ENCODE measurements at regions not wholly inside any gene's neighbourhood (a gene's known extent, or its start where the extent isn't known, plus 50 kb on each side); places are given as distances from the start of the nearest gene placed in this dataset.

DNA sequence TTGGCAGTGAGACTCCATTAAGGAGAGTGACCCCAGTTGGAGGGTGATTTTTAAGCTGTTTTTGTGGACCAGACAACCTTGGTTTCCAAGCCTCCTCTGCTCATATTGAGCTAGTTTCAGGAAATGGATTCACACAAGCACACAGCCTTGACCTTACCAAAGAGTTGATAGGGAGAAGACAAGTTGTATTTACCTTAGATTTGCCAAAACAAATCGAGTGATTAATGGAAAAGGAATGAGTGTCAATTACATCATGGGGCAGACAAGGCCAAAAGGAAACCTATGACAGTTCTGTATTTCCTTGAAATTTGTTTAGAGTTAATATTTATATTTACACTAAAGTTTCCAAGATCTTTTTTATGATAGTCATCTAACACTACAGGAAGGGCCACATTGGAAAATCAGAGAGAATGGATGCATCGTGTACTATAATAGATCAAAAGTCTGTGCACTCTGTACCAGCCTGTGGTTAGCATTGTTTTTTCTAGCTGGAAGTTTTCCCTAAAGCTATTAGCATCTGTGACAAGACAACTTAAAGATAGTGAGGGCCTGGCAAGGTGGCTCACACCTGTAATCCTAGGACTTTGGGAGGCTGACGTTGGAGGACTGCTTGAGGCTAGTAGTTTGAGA is 86.0 kb upstream of the FER start:
- H3K9me2 ChIP-seq (replicated peaks; ENCODE audit: insufficient read depth, low read length), result no peaks in the 10 kb centered on the region
- no peaks in the 10 kb centered on the region for H3K27me3 ChIP-seq (ENCODE audit: low read length)
- no peak overlapping the region for H3K9ac ChIP-seq (ENCODE audit: low read length)
- TF ChIP-seq, protein P1, sequence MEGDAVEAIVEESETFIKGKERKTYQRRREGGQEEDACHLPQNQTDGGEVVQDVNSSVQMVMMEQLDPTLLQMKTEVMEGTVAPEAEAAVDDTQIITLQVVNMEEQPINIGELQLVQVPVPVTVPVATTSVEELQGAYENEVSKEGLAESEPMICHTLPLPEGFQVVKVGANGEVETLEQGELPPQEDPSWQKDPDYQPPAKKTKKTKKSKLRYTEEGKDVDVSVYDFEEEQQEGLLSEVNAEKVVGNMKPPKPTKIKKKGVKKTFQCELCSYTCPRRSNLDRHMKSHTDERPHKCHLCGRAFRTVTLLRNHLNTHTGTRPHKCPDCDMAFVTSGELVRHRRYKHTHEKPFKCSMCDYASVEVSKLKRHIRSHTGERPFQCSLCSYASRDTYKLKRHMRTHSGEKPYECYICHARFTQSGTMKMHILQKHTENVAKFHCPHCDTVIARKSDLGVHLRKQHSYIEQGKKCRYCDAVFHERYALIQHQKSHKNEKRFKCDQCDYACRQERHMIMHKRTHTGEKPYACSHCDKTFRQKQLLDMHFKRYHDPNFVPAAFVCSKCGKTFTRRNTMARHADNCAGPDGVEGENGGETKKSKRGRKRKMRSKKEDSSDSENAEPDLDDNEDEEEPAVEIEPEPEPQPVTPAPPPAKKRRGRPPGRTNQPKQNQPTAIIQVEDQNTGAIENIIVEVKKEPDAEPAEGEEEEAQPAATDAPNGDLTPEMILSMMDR (IDR thresholded peaks at IDR 0.05; ENCODE audit: insufficient read depth, low read length, poor library complexity, severe bottlenecking), result no peak
- no peak for TF ChIP-seq EZH2phosphoT487 (conservative IDR thresholded peaks at IDR 0.05; ENCODE audit: low read length)
- no peaks in the 10 kb centered on the region for H3K36me3 ChIP-seq (ENCODE audit: low read length)
- H3F3A ChIP-seq (ENCODE audit: insufficient read depth), result no peaks in the 10 kb centered on the region
- H3K4me2 ChIP-seq (ENCODE audit: low read depth, low read length, poor library complexity, severe bottlenecking), result no peak overlapping the region
- H3K27ac ChIP-seq (ENCODE audit: low read depth, low read length), result no peak overlapping the region
- no peaks in the 10 kb centered on the region for H3K9me3 ChIP-seq (ENCODE audit: insufficient read depth, low read length)
- H2AFZ ChIP-seq (ENCODE audit: low read depth, low read length, severe bottlenecking), result no peak overlapping the region
- no peak overlapping the region for H3K4me3 ChIP-seq (ENCODE audit: insufficient read depth, low read length, poor library complexity, severe bottlenecking)
- no peaks in the 10 kb centered on the region for H3K79me2 ChIP-seq (ENCODE audit: insufficient read depth, low read length)
- no peaks in the 10 kb centered on the region for H4K20me1 ChIP-seq (ENCODE audit: low read depth, low read length)

DNA sequence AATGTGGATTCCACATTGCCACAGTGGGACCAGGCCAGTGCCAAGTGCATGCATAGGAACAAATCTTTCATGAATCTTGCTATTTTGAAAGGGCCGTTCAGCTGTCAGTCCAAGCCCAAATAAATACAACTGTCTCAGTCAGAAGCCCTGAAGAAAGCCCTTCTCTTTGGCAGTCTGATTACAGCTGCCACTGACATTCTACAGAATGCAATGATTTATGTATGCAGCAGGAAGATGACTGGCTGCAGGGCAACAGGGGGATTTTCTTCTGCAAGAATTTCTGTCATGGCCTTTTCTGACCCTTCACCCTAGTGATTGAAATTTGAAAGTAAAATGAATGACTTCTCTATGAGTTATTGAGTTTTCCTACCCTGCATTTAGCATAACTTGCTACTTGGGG is 86.7 kb upstream of the FER start:
- Histone ChIP-seq H3K27ac (ENCODE audit: low read depth, low read length) (no peak overlapping the region), H2AFZ (ENCODE audit: low read depth, low read length, severe bottlenecking) (no peak overlapping the region), H3K4me3 (ENCODE audit: insufficient read depth, low read length, poor library complexity, severe bottlenecking) (no peak overlapping the region), H3K9me2 (replicated peaks; ENCODE audit: insufficient read depth, low read length) (no peaks in the 10 kb centered on the region), H3K27me3 (ENCODE audit: low read length) (no peaks in the 10 kb centered on the region), H4K20me1 (ENCODE audit: low read depth, low read length) (no peaks in the 10 kb centered on the region; the same call in 1 of the 2 replicates), H3K9ac (ENCODE audit: low read length) (no peak overlapping the region), H3F3A (ENCODE audit: insufficient read depth) (no peaks in the 10 kb centered on the region), H3K79me2 (ENCODE audit: insufficient read depth, low read length) (no peaks in the 10 kb centered on the region), H3K9me3 (ENCODE audit: insufficient read depth, low read length) (no peaks in the 10 kb centered on the region), H3K4me2 (ENCODE audit: low read depth, low read length, poor library complexity, severe bottlenecking) (no peak overlapping the region), H3K36me3 (ENCODE audit: low read length) (no peaks in the 10 kb centered on the region)
- TF ChIP-seq, protein P1 (IDR thresholded peaks at IDR 0.05; ENCODE audit: insufficient read depth, low read length, poor library complexity, severe bottlenecking), result no peak
- TF ChIP-seq EZH2phosphoT487 (conservative IDR thresholded peaks at IDR 0.05; ENCODE audit: low read length), result no peak

GRCh38 chr5:108660291-108660690 is 87.4 kb upstream of the FER start:
- Histone ChIP-seq H3K9ac (ENCODE audit: low read length) (no peak overlapping the region), H3K36me3 (ENCODE audit: low read length) (no peaks in the 10 kb centered on the region), H3K4me3 (ENCODE audit: insufficient read depth, low read length, poor library complexity, severe bottlenecking) (no peak overlapping the region), H3K27me3 (ENCODE audit: low read length) (no peaks in the 10 kb centered on the region), H4K20me1 (ENCODE audit: low read depth, low read length) (no peaks in the 10 kb centered on the region; the same call in 1 of the 2 replicates), H2AFZ (ENCODE audit: low read depth, low read length, severe bottlenecking) (no peak overlapping the region), H3K4me2 (ENCODE audit: low read depth, low read length, poor library complexity, severe bottlenecking) (no peak overlapping the region), H3K79me2 (ENCODE audit: insufficient read depth, low read length) (no peaks in the 10 kb centered on the region), H3K9me3 (ENCODE audit: insufficient read depth, low read length) (no peaks in the 10 kb centered on the region), H3F3A (ENCODE audit: insufficient read depth) (no peaks in the 10 kb centered on the region), H3K9me2 (replicated peaks; ENCODE audit: insufficient read depth, low read length) (no peaks in the 10 kb centered on the region), H3K27ac (ENCODE audit: low read depth, low read length) (no peak overlapping the region)
- TF ChIP-seq, protein P1 (IDR thresholded peaks at IDR 0.05; ENCODE audit: insufficient read depth, low read length, poor library complexity, severe bottlenecking), result no peak
- TF ChIP-seq EZH2phosphoT487 (conservative IDR thresholded peaks at IDR 0.05; ENCODE audit: low read length), result no peak

Data from SU-DHL-6 (cell line).